Anterior cingulate cortex (tissue), 58 donors: ENCODE measurements at regions not wholly inside any gene's neighbourhood (a gene's known extent, or its start where the extent isn't known, plus 50 kb on each side); places are given as distances from the start of the nearest gene placed in this dataset.

Experiments
- DNase-seq, 58 donors: peaks; one replicate each; lab custom pipeline; 2025; lab: John Stamatoyannopoulos, UW

- peak in 9 of 58 donors; percentile 7 to 49 (median 17) for DNase-seq
Measured at GRCh38 chr6:150813319-150813992, 52.0 kb upstream of the MTHFD1L start.

- DNase-seq: no peak
Measured at GRCh38 chr6:150813993-150814359, 51.5 kb upstream of the MTHFD1L start.
